Fibroblast of pulmonary artery (primary cell): ENCODE measurements at regions not wholly inside any gene's neighbourhood (a gene's known extent, or its start where the extent isn't known, plus 50 kb on each side); places are given as distances from the start of the nearest gene placed in this dataset.

ENCODE experiments used
- DNase-seq: peaks from one replicate; pipeline ENCODE4 v3.0.0-alpha.2; 2010; ENCODE audit warnings: low read depth
- H3K4me3 ChIP-seq: replicated peaks from 2 replicates; pipeline ENCODE4 v1.5.1; 2011; ENCODE audit warnings: low read depth, mild to moderate bottlenecking, control low read depth, low read length, moderate library complexity
- TF ChIP-seq, protein P1 (sequence below): IDR thresholded peaks from 2 replicates; pipeline ENCODE4 v1.5.1; 2011; ENCODE audit warnings: mild to moderate bottlenecking, control low read depth, low read length, inconsistent platforms; ENCODE audit errors: missing control alignments

DNA sequence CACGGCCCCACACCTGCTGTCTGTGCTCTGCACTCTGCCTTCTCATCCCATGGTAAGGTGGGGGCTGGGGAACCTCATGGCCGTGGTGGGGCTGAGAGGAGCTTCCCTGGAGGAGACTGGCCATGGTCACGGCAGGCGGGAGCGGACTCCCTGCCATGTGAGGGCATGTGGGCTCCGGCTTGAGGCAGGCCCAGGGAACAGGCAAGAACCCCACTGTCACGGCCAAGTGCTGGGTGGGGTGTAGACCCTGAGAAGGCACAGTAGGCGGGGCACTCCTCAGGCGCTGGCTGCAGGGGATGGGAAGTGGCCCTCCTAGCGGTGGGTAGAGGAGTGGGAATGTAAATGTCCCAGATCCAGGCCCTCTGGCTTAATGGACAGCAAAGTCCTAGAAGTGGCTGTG is 1262.7 kb downstream of the BRD1 start:
- DNase-seq, result no peak
- TF ChIP-seq, protein P1, sequence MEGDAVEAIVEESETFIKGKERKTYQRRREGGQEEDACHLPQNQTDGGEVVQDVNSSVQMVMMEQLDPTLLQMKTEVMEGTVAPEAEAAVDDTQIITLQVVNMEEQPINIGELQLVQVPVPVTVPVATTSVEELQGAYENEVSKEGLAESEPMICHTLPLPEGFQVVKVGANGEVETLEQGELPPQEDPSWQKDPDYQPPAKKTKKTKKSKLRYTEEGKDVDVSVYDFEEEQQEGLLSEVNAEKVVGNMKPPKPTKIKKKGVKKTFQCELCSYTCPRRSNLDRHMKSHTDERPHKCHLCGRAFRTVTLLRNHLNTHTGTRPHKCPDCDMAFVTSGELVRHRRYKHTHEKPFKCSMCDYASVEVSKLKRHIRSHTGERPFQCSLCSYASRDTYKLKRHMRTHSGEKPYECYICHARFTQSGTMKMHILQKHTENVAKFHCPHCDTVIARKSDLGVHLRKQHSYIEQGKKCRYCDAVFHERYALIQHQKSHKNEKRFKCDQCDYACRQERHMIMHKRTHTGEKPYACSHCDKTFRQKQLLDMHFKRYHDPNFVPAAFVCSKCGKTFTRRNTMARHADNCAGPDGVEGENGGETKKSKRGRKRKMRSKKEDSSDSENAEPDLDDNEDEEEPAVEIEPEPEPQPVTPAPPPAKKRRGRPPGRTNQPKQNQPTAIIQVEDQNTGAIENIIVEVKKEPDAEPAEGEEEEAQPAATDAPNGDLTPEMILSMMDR, result no peak
- H3K4me3 ChIP-seq, result no peak overlapping the region

DNA sequence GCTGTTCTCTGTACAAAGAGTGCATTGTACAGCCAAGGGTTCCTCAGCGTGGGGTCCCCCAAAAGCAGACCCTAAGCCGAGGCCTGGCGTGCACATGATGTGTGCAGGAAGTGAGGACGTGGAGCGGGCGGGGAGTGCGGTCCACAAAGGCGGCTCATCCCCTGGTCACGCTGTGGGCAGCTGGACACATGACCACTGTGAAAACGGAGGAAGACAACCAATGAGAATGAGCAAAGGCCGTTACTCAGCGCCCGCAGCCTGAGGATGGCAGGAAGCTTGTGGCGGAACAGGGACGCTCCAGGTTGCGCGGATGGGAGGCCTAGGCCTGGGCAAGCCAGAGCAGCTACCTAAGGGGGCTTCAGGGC is 1263.7 kb downstream of the BRD1 start:
- TF ChIP-seq, protein P1, result no peak
- no peak overlapping the region for H3K4me3 ChIP-seq
- no peak for DNase-seq

DNA sequence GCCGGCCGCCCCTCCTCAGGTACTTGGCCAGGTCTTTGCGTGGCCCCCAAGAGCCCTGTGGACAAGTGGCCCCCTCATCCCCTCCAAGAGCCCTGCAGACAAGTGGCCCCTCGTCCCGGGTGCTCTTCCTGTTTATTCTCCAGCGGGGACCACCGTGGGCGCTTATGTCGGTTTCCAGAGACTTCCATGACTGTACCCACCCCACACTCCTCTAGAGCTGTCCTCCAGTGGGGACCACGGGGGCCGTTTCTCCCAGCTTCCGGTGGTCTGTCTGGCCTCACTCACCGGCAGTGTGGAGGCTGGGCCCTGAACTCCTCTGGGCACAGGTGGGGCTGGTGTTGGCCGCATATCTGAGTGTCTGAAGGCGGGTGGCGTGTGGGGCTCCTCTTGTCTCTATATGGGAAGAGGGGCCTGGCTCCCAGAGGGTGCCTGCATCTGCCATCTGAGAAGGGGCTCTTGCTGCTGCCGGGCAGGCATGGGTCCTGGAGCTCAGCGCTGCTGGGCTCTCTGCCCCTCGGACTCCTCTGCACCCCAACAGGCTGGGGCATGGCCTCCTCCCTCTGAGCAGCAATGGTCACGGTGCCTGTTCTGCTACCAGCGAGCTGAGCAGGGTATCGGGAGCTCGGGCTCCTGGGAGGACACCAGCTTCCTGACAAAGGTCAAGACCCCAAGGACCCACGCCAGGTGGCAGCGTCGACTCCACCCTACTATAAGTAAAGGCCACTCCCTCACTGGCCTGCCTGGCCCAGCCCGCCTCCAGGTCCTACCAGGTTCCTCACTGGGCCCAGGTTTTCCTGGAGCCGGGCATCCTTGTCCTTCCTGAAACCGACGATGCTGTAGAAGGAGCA is 1264.3 kb downstream of the BRD1 start:
- no peak for DNase-seq
- no peak overlapping the region for H3K4me3 ChIP-seq
- TF ChIP-seq, protein P1, result no peak

DNA sequence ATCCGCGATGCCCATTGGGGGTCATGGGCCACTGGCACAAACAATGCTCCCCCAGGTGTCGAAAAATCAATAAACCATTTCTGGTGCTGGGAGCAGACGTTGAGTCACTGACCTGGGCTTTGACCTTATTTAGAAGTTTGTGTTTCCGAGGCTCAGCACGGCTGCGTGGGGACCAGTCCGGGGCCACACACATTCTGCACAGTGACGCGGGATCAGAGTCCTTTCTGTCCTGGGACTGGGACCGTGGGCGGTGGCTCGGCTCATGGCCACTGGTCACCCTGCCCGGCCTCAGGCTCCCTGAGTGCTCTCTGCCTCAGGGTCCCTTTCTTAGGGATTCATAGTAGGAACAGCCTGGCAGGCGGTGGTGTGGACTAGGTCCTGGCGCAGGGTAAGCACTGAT is 1266.0 kb downstream of the BRD1 start:
- no peak for DNase-seq
- TF ChIP-seq, protein P1, result no peak
- no peak overlapping the region for H3K4me3 ChIP-seq

DNA sequence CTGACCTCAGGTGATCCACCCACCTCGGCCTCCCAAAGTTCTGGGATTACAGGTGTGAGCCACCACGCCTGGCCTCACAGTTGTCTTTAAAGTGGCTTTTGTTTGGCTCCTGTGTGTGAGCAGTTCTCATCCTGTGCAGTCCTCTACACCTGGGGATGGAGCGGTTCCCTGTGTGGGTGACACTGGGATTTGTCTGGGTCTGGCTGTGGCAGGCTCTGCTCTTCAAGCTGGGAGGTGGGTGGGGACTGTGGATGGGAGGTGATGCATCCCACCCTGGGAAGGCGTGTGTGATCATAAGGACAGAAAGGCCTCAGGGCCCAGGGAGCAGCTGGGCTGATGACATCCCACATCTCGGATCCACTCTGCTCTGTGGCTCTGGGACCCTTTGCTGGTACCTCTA is 1266.8 kb downstream of the BRD1 start:
- H3K4me3 ChIP-seq, result no peak overlapping the region
- no peak for DNase-seq
- TF ChIP-seq, protein P1, result no peak

DNA sequence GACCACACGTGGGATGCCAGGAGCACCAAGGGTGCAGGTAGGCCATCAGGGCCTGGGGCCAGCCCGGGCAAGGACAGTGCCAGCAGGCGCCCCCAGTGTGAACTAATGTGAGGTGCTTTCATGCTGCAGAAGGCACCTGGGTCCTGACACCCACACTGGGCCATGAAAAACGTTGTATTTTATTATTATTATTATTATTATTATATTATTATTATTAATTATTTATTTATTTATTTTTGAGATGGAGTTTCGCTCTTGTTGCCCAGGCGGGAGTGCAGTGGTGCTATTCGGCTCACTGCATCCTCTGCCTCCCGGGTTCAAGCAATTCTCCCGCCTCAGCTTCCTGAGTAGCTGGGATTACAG is 1267.3 kb downstream of the BRD1 start:
- H3K4me3 ChIP-seq, result no peak overlapping the region
- DNase-seq, result no peak
- TF ChIP-seq, protein P1, result no peak
